Esophagus (tissue), 2 donors: ENCODE measurements at regions not wholly inside any gene's neighbourhood (a gene's known extent, or its start where the extent isn't known, plus 50 kb on each side); places are given as distances from the start of the nearest gene placed in this dataset.
A peak's percentile ranks its signal among the peaks of the same experiment; 100 is the strongest.
"Not testable (repeated sequence)": the region's sequence is repeated elsewhere in the genome, so short reads cannot be mapped to it uniquely, and the experiment has no call there.

Source experiments
- H3K27ac ChIP-seq, 2 donors: one replicate each; pipeline ENCODE4 v1.5.1; 2013; ENCODE audit warnings: low read depth in 2 of 2, mild to moderate bottlenecking in 2 of 2, inconsistent platforms in 1 of 2, low read length in 1 of 2, moderate library complexity in 1 of 2
- H3K27me3 ChIP-seq, 2 donors: one replicate each; pipeline ENCODE4 v1.6.1; 2013; ENCODE audit warnings: low read length in 2 of 2, control low read depth in 1 of 2, mild to moderate bottlenecking in 1 of 2; ENCODE audit not compliant: insufficient read depth in 2 of 2, control insufficient read depth in 1 of 2
- H3K36me3 ChIP-seq, 2 donors: one replicate each; pipeline ENCODE4 v1.6.1; 2013; ENCODE audit warnings: low read length in 1 of 2; ENCODE audit not compliant: control insufficient read depth in 2 of 2, insufficient read depth in 2 of 2
- H3K4me1 ChIP-seq, 2 donors: one replicate each; pipeline ENCODE4 v1.6.1; 2013; ENCODE audit warnings: low read length in 1 of 2; ENCODE audit not compliant: control insufficient read depth in 2 of 2, insufficient read depth in 2 of 2
- H3K4me3 ChIP-seq, 2 donors: one replicate each; pipeline ENCODE4 v1.5.1; 2013; ENCODE audit warnings: low read length in 2 of 2, mild to moderate bottlenecking in 2 of 2, low read depth in 1 of 2, moderate library complexity in 1 of 2
- H3K9me3 ChIP-seq, 2 donors: one replicate each; pipeline ENCODE4 v1.6.1; 2013; ENCODE audit warnings: mild to moderate bottlenecking in 2 of 2, low read depth in 1 of 2, low read length in 1 of 2, moderate library complexity in 1 of 2; ENCODE audit not compliant: control insufficient read depth in 2 of 2, insufficient read depth in 1 of 2
- WGBS, 2 donors: extraction: QIAGEN DNeasy Blood & Tissue Kit; methylation state at CpG; one replicate each; pipeline ENCODE4 v1.1.7; 2013; 5-methylcytosine and 5-hydroxymethylcytosine counted together
- donor health status: healthy with polysubstance abuse.
- donor health status: Bipolar disorder and iron deficiency.

GRCh38 chr12:116327992-116328391 is 50.5 kb upstream of the MED13L start:
- not testable (repeated sequence) for H3K9me3 ChIP-seq, H3K4me3 ChIP-seq, H3K27me3 ChIP-seq, H3K27ac ChIP-seq, H3K4me1 ChIP-seq, H3K36me3 ChIP-seq
- WGBS, 2 donors: 94 to 96% methylated on average over 3 of the region's 3 CpGs

DNA sequence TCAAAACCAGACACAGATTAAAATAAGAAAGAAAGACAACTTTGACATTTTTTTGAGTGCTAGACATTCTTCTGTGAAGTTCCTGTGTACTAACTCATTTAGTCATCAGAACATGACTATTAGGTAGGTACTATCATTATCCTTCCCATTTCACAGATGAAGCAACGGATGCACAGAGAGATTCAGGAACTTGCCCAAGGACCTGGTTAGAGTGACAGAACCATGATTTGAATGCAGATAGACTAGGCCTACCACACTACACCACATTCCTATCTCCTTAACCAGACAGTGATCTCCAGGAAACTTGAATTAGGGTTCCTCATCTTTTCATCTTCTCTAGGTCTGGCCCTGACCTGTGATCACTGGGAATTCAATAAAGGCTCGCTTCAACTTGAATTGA is 54.4 kb upstream of the MED13L start:
- no peaks in the 10 kb centered on the region for H3K9me3 ChIP-seq
- H3K4me3 ChIP-seq: no peak overlapping the region
- no peaks in the 10 kb centered on the region for H3K36me3 ChIP-seq
- 89 to 96% methylated on average over 2 of the region's 2 CpGs for WGBS, 2 donors
- H3K27ac ChIP-seq: no peak overlapping the region
- H3K4me1 ChIP-seq: no peaks in the 10 kb centered on the region
- no peaks in the 10 kb centered on the region for H3K27me3 ChIP-seq

GRCh38 chr12:116332705-116333380 is 55.4 kb upstream of the MED13L start:
- H3K27me3 ChIP-seq: no peaks in the 10 kb centered on the region
- H3K36me3 ChIP-seq: no peaks in the 10 kb centered on the region
- WGBS, 2 donors: 67 to 69% methylated on average over 11 of the region's 11 CpGs
- no peak overlapping the region for H3K4me3 ChIP-seq
- H3K27ac ChIP-seq: peak overlapping the region in 1 of 2 donors; percentile 0
- no peaks in the 10 kb centered on the region for H3K9me3 ChIP-seq
- H3K4me1 ChIP-seq: no peaks in the 10 kb centered on the region

- no peak overlapping the region for H3K27ac ChIP-seq
These were observed 55.9 kb upstream of the MED13L start for GRCh38 chr12:116333402-116333801.

GRCh38 chr12:116336542-116337065 is 59.1 kb upstream of the MED13L start:
- 81 to 84% methylated on average over 11 of the region's 11 CpGs for WGBS, 2 donors
- H3K27ac ChIP-seq: no peak overlapping the region
- no peaks in the 10 kb centered on the region for H3K4me1 ChIP-seq
- H3K27me3 ChIP-seq: no peaks in the 10 kb centered on the region
- H3K9me3 ChIP-seq: no peaks in the 10 kb centered on the region
- no peak overlapping the region for H3K4me3 ChIP-seq
- H3K36me3 ChIP-seq: no peaks in the 10 kb centered on the region

More at GRCh38 chr12:116333402-116333801, 55.9 kb upstream of the MED13L start:
- Histone ChIP-seq H3K4me3 (no peak overlapping the region), H3K36me3 (no peaks in the 10 kb centered on the region), H3K27me3 (no peaks in the 10 kb centered on the region), H3K4me1 (no peaks in the 10 kb centered on the region), H3K9me3 (no peaks in the 10 kb centered on the region)
- WGBS, 2 donors: 86 to 88% methylated on average over 5 of the region's 5 CpGs

GRCh38 chr12:116337312-116337711 is 59.8 kb upstream of the MED13L start:
- 84 to 89% methylated on average over 9 of the region's 9 CpGs for WGBS, 2 donors
- H3K4me3 ChIP-seq: no peak overlapping the region
- H3K36me3 ChIP-seq: no peaks in the 10 kb centered on the region
- no peaks in the 10 kb centered on the region for H3K4me1 ChIP-seq
- H3K27me3 ChIP-seq: no peaks in the 10 kb centered on the region
- H3K27ac ChIP-seq: no peak overlapping the region
- no peaks in the 10 kb centered on the region for H3K9me3 ChIP-seq

GRCh38 chr12:116338064-116338846 is 60.8 kb upstream of the MED13L start:
- no peaks in the 10 kb centered on the region for H3K36me3 ChIP-seq
- H3K4me1 ChIP-seq: no peaks in the 10 kb centered on the region
- no peaks in the 10 kb centered on the region for H3K27me3 ChIP-seq
- WGBS, 2 donors: 83 to 85% methylated on average over 11 of the region's 11 CpGs
- no peak overlapping the region for H3K4me3 ChIP-seq
- H3K27ac ChIP-seq: no peak overlapping the region
- H3K9me3 ChIP-seq: no peaks in the 10 kb centered on the region

DNA sequence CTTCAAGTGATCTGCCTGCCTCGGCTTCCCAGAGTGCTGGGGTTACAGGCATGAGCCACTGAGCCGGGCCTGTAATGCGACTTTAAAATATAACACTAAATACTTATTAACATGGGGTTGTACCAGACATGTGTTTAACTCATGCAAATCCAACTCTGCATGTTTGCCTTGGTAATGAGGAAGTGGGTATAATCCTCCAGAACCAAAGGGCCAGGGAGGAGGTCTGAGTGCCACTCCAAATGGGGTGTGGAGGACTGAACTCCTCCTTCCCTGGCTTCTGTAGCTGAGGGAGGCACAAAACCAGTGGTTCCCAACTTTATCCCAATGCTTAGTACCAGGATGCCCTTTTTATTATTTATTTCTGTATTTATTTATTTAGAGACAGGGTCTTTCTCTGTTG is 61.6 kb upstream of the MED13L start:
- Histone ChIP-seq H3K27ac (no peak overlapping the region), H3K4me3 (no peak overlapping the region)
- WGBS, 2 donors: 96% methylated on average over 3 of the region's 3 CpGs

DNA sequence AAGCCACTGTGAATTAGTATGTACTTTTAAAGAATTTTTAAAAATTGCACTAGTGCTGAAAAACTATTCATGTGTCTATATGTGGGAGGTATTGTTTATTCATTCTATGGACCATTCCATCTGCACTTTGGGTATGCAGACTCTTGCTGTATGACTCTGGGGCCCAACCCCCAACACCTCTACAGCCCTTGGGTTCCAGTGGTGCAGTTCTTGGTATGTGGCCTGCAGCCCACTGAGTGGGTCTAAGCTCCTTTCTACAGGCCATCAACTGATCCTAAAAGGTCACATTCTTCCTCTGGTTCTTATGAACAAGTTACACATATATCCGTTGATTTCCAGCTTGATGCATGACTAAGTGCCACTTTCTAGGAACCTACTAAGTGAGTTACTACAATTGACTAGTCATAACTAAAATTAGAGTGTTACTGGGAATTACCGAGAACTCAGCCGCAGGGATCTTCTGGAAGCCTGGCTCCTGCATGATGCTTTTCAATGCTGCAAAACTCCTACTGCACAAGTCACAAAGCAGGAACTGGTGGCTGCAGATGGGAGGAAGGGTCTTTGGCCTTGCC is 62.4 kb upstream of the MED13L start:
- Histone ChIP-seq H3K27ac (no peak overlapping the region), H3K4me1 (no peaks in the 10 kb centered on the region), H3K27me3 (no peaks in the 10 kb centered on the region), H3K4me3 (no peak overlapping the region), H3K9me3 (no peaks in the 10 kb centered on the region), H3K36me3 (no peaks in the 10 kb centered on the region)
- WGBS, 2 donors: 78 to 86% methylated on average over 3 of the region's 3 CpGs

More for the DNA sequence above, 61.6 kb upstream of the MED13L start:
- Histone ChIP-seq H3K9me3 (no peaks in the 10 kb centered on the region), H3K4me1 (no peaks in the 10 kb centered on the region), H3K36me3 (no peaks in the 10 kb centered on the region), H3K27me3 (no peaks in the 10 kb centered on the region)
